T-cell (primary cell): ENCODE measurements at regions not wholly inside any gene's neighbourhood (a gene's known extent, or its start where the extent isn't known, plus 50 kb on each side); places are given as distances from the start of the nearest gene placed in this dataset.

Experiments used
- ATAC-seq, 4 experiments: fragments of 200-7000 bp in 3 of 4; fragments of 150-1000 bp in 1 of 4; cut with Tn5 transposase; replicated peaks in 1 of 4; 1 replicate in 3 of 4; 2 replicates in 1 of 4; pipeline ENCODE4 v1.10.0; 2021; ENCODE audit warnings: moderate library complexity in 3 of 4, mild to moderate bottlenecking in 2 of 4, moderate number of reproducible peaks in 1 of 4
- CTCF ChIA-PET, 2 donors: fragments of 300-600 bp; sonication (Branson Sonifier 250); formaldehyde crosslinking; loops; one replicate each; lab custom pipeline; 2022; ENCODE audit warnings: antibody characterized with exemption in 2 of 2; lab: Charles Lee
- POLR2A ChIA-PET, 2 donors: fragments of 300-600 bp; sonication (Branson Sonifier 250); formaldehyde crosslinking; loops; one replicate each; lab custom pipeline; 2022; ENCODE audit warnings: antibody characterized with exemption in 2 of 2; lab: Charles Lee
- DNase-seq, 35 experiments: peaks; one replicate each; pipeline versions ENCODE4 v3.0.0 to v3.0.0-alpha.2; 2013 to 2023
- H3K27ac ChIP-seq: one replicate; pipeline ENCODE4 v1.5.1; 2013; ENCODE audit warnings: low read length
- H3K27me3 ChIP-seq, 2 experiments: replicated peaks in 1 of 2; 1 replicate in 1 of 2; 2 replicates in 1 of 2; pipeline versions ENCODE4 v1.6.1 to v1.7.0; 2013; ENCODE audit warnings: low read length in 1 of 2, mixed read lengths in 1 of 2; ENCODE audit not compliant: control insufficient read depth in 2 of 2, insufficient read depth in 2 of 2; ENCODE audit errors: extremely low read depth in 1 of 2
- H3K36me3 ChIP-seq, 2 donors: 1 replicate in 1 of 2; 2 replicates in 1 of 2; pipeline versions ENCODE4 v1.6.1 to v1.7.0; 2013; ENCODE audit warnings: low read length in 1 of 2; ENCODE audit not compliant: control insufficient read depth in 2 of 2, insufficient read depth in 1 of 2; ENCODE audit errors: extremely low read depth in 1 of 2
- H3K4me1 ChIP-seq, 2 experiments: 1 replicate in 1 of 2; 2 replicates in 1 of 2; pipeline versions ENCODE4 v1.6.1 to v1.7.0; 2013; ENCODE audit warnings: low read length in 2 of 2, mixed read lengths in 1 of 2; ENCODE audit not compliant: insufficient read depth in 2 of 2, control insufficient read depth in 1 of 2; ENCODE audit errors: extremely low read depth in 1 of 2
- H3K4me3 ChIP-seq, 2 donors: 1 replicate in 1 of 2; 2 replicates in 1 of 2; pipeline versions ENCODE4 v1.5.1 to v1.7.0; 2013; ENCODE audit warnings: mild to moderate bottlenecking in 2 of 2, low read length in 1 of 2, moderate library complexity in 1 of 2; ENCODE audit not compliant: control insufficient read depth in 1 of 2; ENCODE audit errors: extremely low read depth in 1 of 2
- H3K9me3 ChIP-seq: 2 replicates; pipeline ENCODE4 v1.7.0; 2013
- H3K27ac Mint-ChIP-seq, 2 donors: one replicate each; pipeline ENCODE4 v1.8.0; 2020 to 2021; ENCODE audit warnings: mild to moderate bottlenecking in 2 of 2, mixed read lengths in 2 of 2
- H3K27me3 Mint-ChIP-seq, 2 donors: one replicate each; pipeline ENCODE4 v1.8.0; 2021 to 2022; ENCODE audit warnings: mixed read lengths in 2 of 2
- H3K36me3 Mint-ChIP-seq: one replicate; pipeline ENCODE4 v1.8.0; 2021; ENCODE audit warnings: mixed read lengths
- H3K4me1 Mint-ChIP-seq, 3 donors: one replicate each; pipeline ENCODE4 v1.8.0; 2020 to 2022; ENCODE audit warnings: mixed read lengths in 3 of 3, mild to moderate bottlenecking in 1 of 3
- H3K4me3 Mint-ChIP-seq, 3 donors: one replicate each; pipeline ENCODE4 v1.8.0; 2020 to 2022; ENCODE audit warnings: mild to moderate bottlenecking in 3 of 3, mixed read lengths in 3 of 3, moderate library complexity in 3 of 3
- H3K9me3 Mint-ChIP-seq, 3 donors: one replicate each; pipeline ENCODE4 v1.8.0; 2020 to 2022; ENCODE audit warnings: mixed read lengths in 3 of 3
- WGBS: methylation state at CpG from one replicate; pipeline ENCODE4 v1.1.5; 2013; ENCODE audit warnings: missing lambda C conversion rate; ENCODE audit not compliant: insufficient coverage; 5-methylcytosine and 5-hydroxymethylcytosine counted together

DNA sequence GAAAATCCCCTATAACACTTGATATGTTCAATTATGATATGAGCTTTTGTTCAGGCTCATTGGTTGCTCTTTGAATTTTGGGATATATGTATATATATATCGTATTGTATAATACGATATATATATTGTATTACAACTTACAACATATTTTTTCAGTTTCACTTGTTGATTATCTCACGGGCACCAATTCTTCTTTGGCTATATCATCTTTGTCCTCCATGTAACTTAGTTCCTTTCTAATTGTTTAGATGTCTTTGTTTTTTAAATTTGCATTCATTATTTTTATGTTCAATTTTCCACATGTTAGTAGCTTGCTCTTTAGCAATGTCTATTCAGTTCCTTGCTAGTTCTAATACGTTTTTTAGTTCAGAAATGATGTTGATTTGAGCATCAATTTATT is 150.0 kb downstream of the BACH1 start:
- ATAC-seq (no peak), DNase-seq (no peak)
- Mint-ChIP-seq H3K4me3 (peak overlapping the region in 2 of 3 donors; percentile 14 to 60), H3K4me1 (peaks cover 21 to 31% (median 29%) of the 10 kb centered on the region in 3 donors), H3K9me3 (peaks cover 3 to 9% (median 6%) of the 10 kb centered on the region in 3 donors), H3K27ac (peak overlapping the region; percentile 92 to 97), H3K36me3 (peaks cover 17% of the 10 kb centered on the region), H3K27me3 (no peaks in the 10 kb centered on the region)
- Histone ChIP-seq H3K27ac (peak overlapping the region; percentile 83), H3K27me3 (no peaks in the 10 kb centered on the region), H3K9me3 (no peaks in the 10 kb centered on the region), H3K4me3 (no peak overlapping the region), H3K36me3 (no peaks in the 10 kb centered on the region), H3K4me1 (peaks cover 9 to 10% of the 10 kb centered on the region in 2 experiments)
- WGBS, result no CpG with 5 or more reads among the region's 4 CpGs
- ChIA-PET CTCF (interaction anchor here (1.1 to 1.7 kb wide), 3 partner anchors 10 to 28 kb away, joined by 4 to 9 read pairs (median 4); no protein-coding TSS in a partner anchor), POLR2A (no interaction called here)

DNA sequence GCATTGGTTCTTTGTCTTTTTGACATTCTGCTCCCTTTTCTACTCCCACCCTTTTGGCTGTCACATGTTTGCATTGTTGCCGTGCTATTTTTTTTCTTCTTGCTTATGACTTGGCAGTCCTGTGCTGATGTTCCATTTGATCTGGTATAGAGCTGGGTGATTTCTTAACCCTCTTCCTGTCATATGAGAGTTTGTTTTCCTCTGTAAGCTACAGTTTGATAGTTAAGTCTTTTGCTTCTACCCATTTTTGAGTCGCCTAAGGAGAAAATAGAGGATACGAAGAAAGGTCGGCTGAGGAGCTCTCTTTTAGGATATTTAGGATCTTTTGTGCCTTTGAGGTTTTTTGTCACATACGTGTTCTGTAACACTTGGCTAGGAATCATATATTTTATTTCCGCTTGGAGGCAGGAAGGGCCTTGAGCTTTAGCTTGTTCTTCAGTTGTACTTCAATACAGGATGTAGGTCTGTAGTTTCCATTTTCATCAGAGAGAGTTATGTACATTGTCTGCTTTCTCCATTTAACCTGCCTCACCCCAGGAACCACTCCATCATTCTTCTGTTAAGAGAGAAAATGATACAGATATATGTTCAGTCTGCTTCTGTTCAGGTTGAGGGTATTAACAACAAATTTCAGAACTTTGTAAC is 150.7 kb downstream of the BACH1 start:
- Mint-ChIP-seq H3K27me3 (no peaks in the 10 kb centered on the region), H3K27ac (peak overlapping the region; percentile 92 to 97), H3K36me3 (peaks cover 17% of the 10 kb centered on the region), H3K4me1 (peaks cover 21 to 27% (median 25%) of the 10 kb centered on the region in 3 donors), H3K9me3 (peaks cover 3 to 9% (median 6%) of the 10 kb centered on the region in 3 donors), H3K4me3 (peak overlapping the region; percentile 10 to 60 (median 14))
- ATAC-seq, result peak; percentile 90 to 94 (median 94)
- H3K27me3 ChIP-seq, result no peaks in the 10 kb centered on the region
- H3K4me3 ChIP-seq, result no peak overlapping the region
- 50% methylated on average over 1 of the region's 6 CpGs for WGBS
- H3K9me3 ChIP-seq, result no peaks in the 10 kb centered on the region
- no peaks in the 10 kb centered on the region for H3K36me3 ChIP-seq
- peaks cover 9 to 10% of the 10 kb centered on the region in 2 experiments for H3K4me1 ChIP-seq
- H3K27ac ChIP-seq, result peak overlapping the region; percentile 83
- peak in 18 of 35 experiments; percentile 1 to 62 (median 14) for DNase-seq
- ChIA-PET POLR2A (interaction anchor here in 1 of 2 donors (0.6 to 0.7 kb wide), 3 partner anchors 26 to 197 kb away, joined by 3 read pairs; no protein-coding TSS in a partner anchor), CTCF (interaction anchor here (0.6 to 1.7 kb wide), 4 partner anchors 11 to 131 kb away, joined by 4 to 9 read pairs (median 5); no protein-coding TSS in a partner anchor)

GRCh38 chr21:29450058-29450457 is 151.3 kb downstream of the BACH1 start:
- POLR2A ChIA-PET, result interaction anchor here (0.6 to 0.7 kb wide), 5 partner anchors 26 to 390 kb away, joined by 3 to 8 read pairs (median 3); no protein-coding TSS in a partner anchor
- Mint-ChIP-seq H3K36me3 (peaks cover 22% of the 10 kb centered on the region), H3K4me1 (peaks cover 21 to 27% (median 25%) of the 10 kb centered on the region in 3 donors), H3K4me3 (peak overlapping the region in 1 of 3 donors; percentile 60), H3K27ac (peak overlapping the region; percentile 92 to 97), H3K9me3 (peaks cover 3 to 9% (median 6%) of the 10 kb centered on the region in 3 donors), H3K27me3 (no peaks in the 10 kb centered on the region)
- DNase-seq (no peak), ATAC-seq (no peak)
- Histone ChIP-seq H3K9me3 (no peaks in the 10 kb centered on the region), H3K4me1 (peaks cover 9 to 10% of the 10 kb centered on the region in 2 experiments), H3K27ac (peak overlapping the region; percentile 83), H3K27me3 (no peaks in the 10 kb centered on the region), H3K4me3 (no peak overlapping the region), H3K36me3 (no peaks in the 10 kb centered on the region)
- WGBS, result 83% methylated on average over 2 of the region's 6 CpGs
- CTCF ChIA-PET, result interaction anchor here (0.6 to 1.7 kb wide), 4 partner anchors 27 to 287 kb away, joined by 4 to 9 read pairs (median 5); no protein-coding TSS in a partner anchor

GRCh38 chr21:29453511-29453910 is 154.8 kb downstream of the BACH1 start:
- H3K4me3 ChIP-seq, result no peak overlapping the region
- H3K4me3 Mint-ChIP-seq, result no peak overlapping the region
- peaks cover 18 to 22% (median 19%) of the 10 kb centered on the region in 3 donors for H3K4me1 Mint-ChIP-seq
- DNase-seq, result no peak
- no peaks in the 10 kb centered on the region for H3K36me3 ChIP-seq
- H3K27me3 Mint-ChIP-seq, result no peaks in the 10 kb centered on the region
- peaks cover under 1 to 7% (median 6%) of the 10 kb centered on the region in 3 donors for H3K9me3 Mint-ChIP-seq
- no peaks in the 10 kb centered on the region for H3K9me3 ChIP-seq
- H3K36me3 Mint-ChIP-seq, result peaks cover 35% of the 10 kb centered on the region
- no peak for ATAC-seq
- CTCF ChIA-PET, result no interaction called here
- 100% methylated on average over 2 of the region's 3 CpGs for WGBS
- no peaks in the 10 kb centered on the region for H3K27me3 ChIP-seq
- no peak overlapping the region for H3K27ac ChIP-seq
- peaks cover 6 to 9% of the 10 kb centered on the region in 2 experiments for H3K4me1 ChIP-seq
- H3K27ac Mint-ChIP-seq, result no peak overlapping the region
- POLR2A ChIA-PET, result interaction anchor here in 1 of 2 donors (1.0 kb wide), 1 partner anchor 158 kb away, joined by 5 read pairs; no protein-coding TSS in a partner anchor

DNA sequence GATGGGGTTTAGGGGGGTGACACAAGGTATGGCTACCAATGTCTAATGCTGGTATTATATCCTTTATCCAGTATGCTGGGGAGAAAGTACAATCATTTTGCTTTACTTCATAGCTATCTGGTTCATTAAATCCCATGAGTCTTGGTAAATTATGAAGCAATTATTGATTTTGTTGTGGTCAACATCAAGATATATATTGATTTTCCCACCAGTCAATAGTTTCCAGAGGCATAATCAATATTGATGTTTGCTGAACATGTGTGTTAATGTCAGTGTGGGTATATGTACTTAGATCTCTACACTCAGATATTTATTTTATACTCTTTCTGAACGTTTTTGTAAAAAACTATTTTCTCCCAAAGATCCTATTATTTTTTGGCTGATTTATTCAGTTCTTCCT is 155.5 kb downstream of the BACH1 start:
- no peaks in the 10 kb centered on the region for H3K36me3 ChIP-seq
- H3K27ac ChIP-seq, result no peak overlapping the region
- peaks cover 6 to 9% of the 10 kb centered on the region in 2 experiments for H3K4me1 ChIP-seq
- peaks cover 11 to 16% (median 13%) of the 10 kb centered on the region in 3 donors for H3K4me1 Mint-ChIP-seq
- ATAC-seq (no peak), DNase-seq (no peak)
- CTCF ChIA-PET, result no interaction called here
- H3K9me3 ChIP-seq, result no peaks in the 10 kb centered on the region
- no CpG with 5 or more reads among the region's 1 CpG for WGBS
- H3K4me3 Mint-ChIP-seq, result no peak overlapping the region
- POLR2A ChIA-PET, result no interaction called here
- no peaks in the 10 kb centered on the region for H3K27me3 ChIP-seq
- H3K4me3 ChIP-seq, result no peak overlapping the region
- H3K9me3 Mint-ChIP-seq, result peaks cover 0 to 2% (median 2%) of the 10 kb centered on the region in 3 donors
- H3K36me3 Mint-ChIP-seq, result peaks cover 35% of the 10 kb centered on the region
- H3K27me3 Mint-ChIP-seq, result no peaks in the 10 kb centered on the region
- no peak overlapping the region for H3K27ac Mint-ChIP-seq

DNA sequence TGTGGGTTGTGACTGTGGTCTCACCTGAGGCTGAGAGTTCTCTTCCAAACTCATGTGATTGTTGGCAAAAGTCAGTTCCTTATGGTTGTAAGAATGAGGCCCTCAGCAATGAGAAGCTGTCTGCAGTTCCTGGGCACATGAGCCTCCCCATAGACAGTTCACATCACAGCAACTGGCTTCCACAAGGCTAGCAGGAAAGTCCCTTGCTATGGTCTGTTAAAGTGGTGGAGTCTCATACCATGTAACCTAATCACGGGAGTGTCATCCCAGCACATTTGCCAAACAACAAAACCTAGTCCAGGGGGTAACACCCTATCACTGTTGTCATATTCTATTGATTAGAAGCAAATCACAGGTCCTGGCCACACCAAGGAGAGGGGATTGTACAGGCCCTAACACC is 163.8 kb downstream of the BACH1 start:
- Histone ChIP-seq H3K36me3 (no peaks in the 10 kb centered on the region), H3K9me3 (no peaks in the 10 kb centered on the region), H3K4me3 (no peak overlapping the region), H3K4me1 (no peaks in the 10 kb centered on the region), H3K27ac (no peak overlapping the region), H3K27me3 (no peaks in the 10 kb centered on the region)
- Mint-ChIP-seq H3K27me3 (no peaks in the 10 kb centered on the region), H3K9me3 (no peaks in the 10 kb centered on the region), H3K4me3 (no peak overlapping the region), H3K4me1 (no peaks in the 10 kb centered on the region), H3K36me3 (peaks cover 30% of the 10 kb centered on the region), H3K27ac (no peak overlapping the region)
- DNase-seq (no peak), ATAC-seq (no peak)
- WGBS, result no CpG with 5 or more reads among the region's 1 CpG
- ChIA-PET POLR2A (interaction anchor here in 1 of 2 donors (0.6 kb wide), 1 partner anchor 1080 kb away, joined by 3 read pairs; no protein-coding TSS in a partner anchor), CTCF (no interaction called here)
